ENCODE measurements at regions not wholly inside any gene's neighbourhood (a gene's known extent, or its start where the extent isn't known, plus 50 kb on each side); places are given as distances from the start of the nearest gene placed in this dataset.

- TF ChIP-seq EZH2 (IDR thresholded peaks at IDR 0.05; ENCODE audit: insufficient read depth, poor library complexity, severe bottlenecking), result no peak
- TF ChIP-seq EZH2phosphoT487 (IDR thresholded peaks at IDR 0.05; ENCODE audit: insufficient read depth, low read depth), result no peak
Observed at GRCh38 chr3:25237602-25238001, 190.5 kb upstream of the RARB start.

Data from GM23248 (cell line).